Tibial artery (tissue), 4 donors: ENCODE measurements at regions not wholly inside any gene's neighbourhood (a gene's known extent, or its start where the extent isn't known, plus 50 kb on each side); places are given as distances from the start of the nearest gene placed in this dataset.

Experiments
- DNase-seq, 2 donors: peaks; one replicate each; pipeline ENCODE4 v3.0.0-alpha.2; 2019
- H3K27ac ChIP-seq, 2 donors: fragments of 200-600 bp; sonication (generic) in 1 of 2; 1 replicate in 1 of 2; 2 replicates in 1 of 2; pipeline ENCODE4 v1.5.1; 2018 to 2019; ENCODE audit warnings: mild to moderate bottlenecking in 1 of 2
- H3K27me3 ChIP-seq, 2 donors: fragments of 200-600 bp; sonication (generic) in 1 of 2; one replicate each; pipeline versions ENCODE4 v1.5.1 to v1.6.0; 2016 to 2019
- H3K36me3 ChIP-seq, 3 donors: fragments of 200-600 bp; sonication (generic) in 2 of 3; one replicate each; pipeline ENCODE4 v1.5.1; 2016 to 2019; ENCODE audit warnings: mild to moderate bottlenecking in 2 of 3
- H3K4me1 ChIP-seq, 4 donors: fragments of 200-600 bp; sonication (generic) in 2 of 4; 1 replicate in 3 of 4; 2 replicates in 1 of 4; pipeline ENCODE4 v1.5.1; 2016 to 2019
- H3K4me3 ChIP-seq, 2 donors: fragments of 200-600 bp; sonication (generic) in 1 of 2; 1 replicate in 1 of 2; 2 replicates in 1 of 2; pipeline ENCODE4 v1.5.1; 2018 to 2019; ENCODE audit warnings: mild to moderate bottlenecking in 2 of 2
- H3K9me3 ChIP-seq, 3 donors: fragments of 200-600 bp; sonication (generic) in 1 of 3; one replicate each; pipeline ENCODE4 v1.5.1; 2016 to 2019
- CTCF ChIP-seq, 2 experiments: fragments of 200-600 bp in 1 of 2; fragments of 450-650 bp in 1 of 2; IDR thresholded peaks; one replicate each; pipeline ENCODE4 v1.5.1; 2017 to 2019; ENCODE audit warnings: antibody characterized with exemption in 2 of 2, mild to moderate bottlenecking in 1 of 2, moderate library complexity in 1 of 2
- intact Hi-C: fragments of 100-400 bp; cut with DNase I; formaldehyde crosslinking; loops from one replicate; pipeline ENCODE4 v1.15.0; 2023; ENCODE audit warnings: low total_unique reads

DNA sequence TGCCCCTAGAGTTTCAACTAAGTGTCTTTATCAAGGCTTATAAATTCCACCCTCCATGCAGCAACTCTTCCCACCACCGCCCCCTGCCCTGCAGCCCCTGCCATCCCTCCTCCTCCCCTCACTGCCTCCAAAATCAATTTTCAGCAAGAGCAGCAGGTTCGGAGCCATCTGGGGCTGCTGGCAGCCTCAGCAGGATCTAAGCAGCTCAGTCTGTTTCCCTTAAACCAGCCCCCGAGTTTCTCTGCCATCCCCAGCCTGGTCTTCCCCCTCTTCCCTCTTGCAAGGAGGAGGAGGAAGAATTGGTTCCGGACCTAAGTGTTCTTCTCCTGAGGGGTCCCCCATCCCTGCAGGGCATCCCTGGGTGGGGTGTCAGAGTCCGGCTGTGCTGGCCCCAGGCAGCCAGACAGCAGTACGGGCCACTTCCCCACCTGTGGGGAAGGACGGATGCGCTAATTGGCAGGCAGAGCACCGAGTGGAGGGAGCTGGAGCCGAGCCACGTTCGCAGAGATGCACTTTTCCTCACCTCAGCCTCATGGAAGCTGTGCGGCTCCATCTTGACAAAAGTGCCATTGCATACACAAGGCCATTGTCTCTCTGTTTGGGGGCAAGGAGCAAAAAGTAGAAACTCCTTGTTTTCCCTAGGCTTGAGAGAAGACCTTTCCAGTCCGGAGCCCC, 189.3 kb downstream of the KCNA5 start:
- no peak for DNase-seq
- H3K4me1 ChIP-seq, result no peaks in the 10 kb centered on the region
- intact Hi-C loops, result no loop called here
- H3K27me3 ChIP-seq, result no peaks in the 10 kb centered on the region
- no peak for TF ChIP-seq CTCF (IDR thresholded peaks at IDR 0.05)
- H3K36me3 ChIP-seq, result no peaks in the 10 kb centered on the region
- no peak overlapping the region for H3K27ac ChIP-seq
- no peaks in the 10 kb centered on the region for H3K9me3 ChIP-seq
- H3K4me3 ChIP-seq, result no peak overlapping the region

DNA sequence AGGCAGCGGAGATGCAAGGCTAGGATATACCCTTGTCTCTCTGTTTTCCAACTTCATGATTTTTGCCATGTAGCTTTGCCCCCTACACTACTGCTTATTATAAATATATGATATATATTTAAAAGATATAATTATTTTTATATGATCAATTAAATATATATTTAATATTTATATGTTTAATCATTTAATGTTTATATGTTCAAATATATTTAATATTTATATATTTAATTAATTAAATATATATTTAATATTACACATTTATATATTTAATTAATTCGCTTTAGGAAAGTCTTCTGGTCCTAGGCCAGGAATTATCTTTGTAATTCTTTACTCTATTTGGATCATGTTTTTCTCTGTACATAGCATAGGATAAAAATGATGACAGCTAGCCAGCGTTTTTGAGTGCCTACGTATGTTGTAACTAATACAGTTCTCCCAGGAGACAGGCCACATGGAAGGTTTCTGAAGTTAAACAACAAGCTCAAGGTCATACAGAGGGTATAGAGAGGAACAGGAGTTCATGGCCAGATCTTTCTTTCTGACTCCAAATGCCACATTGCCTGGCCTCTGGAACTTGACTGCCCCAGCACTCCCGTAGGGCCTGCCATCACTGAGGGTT, 192.5 kb downstream of the KCNA5 start:
- no peak for DNase-seq
- intact Hi-C loops, result no loop called here
- Histone ChIP-seq H3K27me3 (no peaks in the 10 kb centered on the region), H3K9me3 (no peaks in the 10 kb centered on the region), H3K4me3 (no peak overlapping the region), H3K27ac (no peak overlapping the region), H3K36me3 (no peaks in the 10 kb centered on the region), H3K4me1 (no peaks in the 10 kb centered on the region)
- no peak for TF ChIP-seq CTCF (IDR thresholded peaks at IDR 0.05)

DNA sequence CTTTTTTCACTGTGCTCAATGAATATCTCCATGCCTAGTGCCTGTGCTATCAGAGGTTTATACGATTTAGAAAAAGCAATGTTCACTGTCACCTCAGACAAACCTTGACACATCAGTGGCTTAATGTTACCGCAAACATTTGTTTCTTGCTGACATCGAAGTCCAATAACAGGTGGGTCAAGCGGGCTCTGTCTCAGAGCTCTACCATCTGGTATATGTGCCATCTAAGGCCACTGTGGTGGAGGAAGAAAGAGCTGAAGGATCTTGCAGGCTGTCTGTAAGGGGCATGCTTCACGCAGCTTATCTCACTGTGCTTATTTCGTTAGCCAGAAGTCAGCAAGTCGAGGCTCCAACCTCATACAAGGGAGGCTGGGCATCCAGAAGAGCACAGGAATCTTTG, 189.5 kb upstream of the NTF3 start:
- no peak for TF ChIP-seq CTCF (IDR thresholded peaks at IDR 0.05)
- Histone ChIP-seq H3K27ac (no peak overlapping the region), H3K4me3 (no peak overlapping the region), H3K9me3 (no peaks in the 10 kb centered on the region), H3K4me1 (no peaks in the 10 kb centered on the region), H3K27me3 (no peaks in the 10 kb centered on the region), H3K36me3 (no peaks in the 10 kb centered on the region)
- intact Hi-C loops, result no loop called here
- DNase-seq, result no peak

GRCh38 chr12:5243014-5243413, 188.9 kb upstream of the NTF3 start:
- no peak for DNase-seq
- H3K27me3 ChIP-seq, result no peaks in the 10 kb centered on the region
- no peak overlapping the region for H3K27ac ChIP-seq
- no peaks in the 10 kb centered on the region for H3K36me3 ChIP-seq
- H3K4me1 ChIP-seq, result no peaks in the 10 kb centered on the region
- H3K9me3 ChIP-seq, result no peaks in the 10 kb centered on the region
- no peak overlapping the region for H3K4me3 ChIP-seq
- intact Hi-C loops, result no loop called here
- no peak for TF ChIP-seq CTCF (IDR thresholded peaks at IDR 0.05)

- no peak overlapping the region for H3K4me3 ChIP-seq
- no peaks in the 10 kb centered on the region for H3K36me3 ChIP-seq
- intact Hi-C loops, result no loop called here
- no peak for TF ChIP-seq CTCF (IDR thresholded peaks at IDR 0.05)
- H3K9me3 ChIP-seq, result no peaks in the 10 kb centered on the region
- H3K27ac ChIP-seq, result no peak overlapping the region
- DNase-seq, result no peak
- H3K27me3 ChIP-seq, result no peaks in the 10 kb centered on the region
- H3K4me1 ChIP-seq, result no peaks in the 10 kb centered on the region
Observed at GRCh38 chr12:5244513-5244972, 187.4 kb upstream of the NTF3 start.
